ENCODE measurements at regions not wholly inside any gene's neighbourhood (a gene's known extent, or its start where the extent isn't known, plus 50 kb on each side); places are given as distances from the start of the nearest gene placed in this dataset.

DNA sequence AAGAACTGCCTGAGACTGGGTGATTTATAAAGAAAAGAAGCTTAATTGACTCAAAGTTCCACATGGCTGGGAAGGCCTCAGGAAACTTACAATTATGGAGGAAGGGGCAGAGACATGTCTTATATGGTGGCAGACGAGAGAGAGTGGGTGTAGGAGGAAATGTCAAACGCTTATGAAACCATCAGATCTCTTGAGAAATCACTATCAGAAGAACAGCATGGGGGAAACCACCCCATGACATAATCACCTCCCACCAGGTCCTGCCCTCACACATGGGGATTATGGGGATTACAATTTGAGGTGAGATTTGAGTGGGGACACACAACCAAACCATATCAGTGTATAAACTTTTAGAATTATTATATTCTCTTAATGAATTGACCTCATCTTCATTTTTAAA, 335.9 kb upstream of the DPYD start:
- TF ChIP-seq, protein P1, sequence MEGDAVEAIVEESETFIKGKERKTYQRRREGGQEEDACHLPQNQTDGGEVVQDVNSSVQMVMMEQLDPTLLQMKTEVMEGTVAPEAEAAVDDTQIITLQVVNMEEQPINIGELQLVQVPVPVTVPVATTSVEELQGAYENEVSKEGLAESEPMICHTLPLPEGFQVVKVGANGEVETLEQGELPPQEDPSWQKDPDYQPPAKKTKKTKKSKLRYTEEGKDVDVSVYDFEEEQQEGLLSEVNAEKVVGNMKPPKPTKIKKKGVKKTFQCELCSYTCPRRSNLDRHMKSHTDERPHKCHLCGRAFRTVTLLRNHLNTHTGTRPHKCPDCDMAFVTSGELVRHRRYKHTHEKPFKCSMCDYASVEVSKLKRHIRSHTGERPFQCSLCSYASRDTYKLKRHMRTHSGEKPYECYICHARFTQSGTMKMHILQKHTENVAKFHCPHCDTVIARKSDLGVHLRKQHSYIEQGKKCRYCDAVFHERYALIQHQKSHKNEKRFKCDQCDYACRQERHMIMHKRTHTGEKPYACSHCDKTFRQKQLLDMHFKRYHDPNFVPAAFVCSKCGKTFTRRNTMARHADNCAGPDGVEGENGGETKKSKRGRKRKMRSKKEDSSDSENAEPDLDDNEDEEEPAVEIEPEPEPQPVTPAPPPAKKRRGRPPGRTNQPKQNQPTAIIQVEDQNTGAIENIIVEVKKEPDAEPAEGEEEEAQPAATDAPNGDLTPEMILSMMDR (IDR thresholded peaks at IDR 0.05) = no peak
- no peak for TF ChIP-seq POLR2A (IDR thresholded peaks at IDR 0.05)
